ENCODE measurements at regions not wholly inside any gene's neighbourhood (a gene's known extent, or its start where the extent isn't known, plus 50 kb on each side); places are given as distances from the start of the nearest gene placed in this dataset.

GRCh38 chr1:115176189-115176588 is 86.9 kb upstream of the TSPAN2 start:
- TF ChIP-seq CTCF (IDR thresholded peaks at IDR 0.05) (no peak), POLR2A (IDR thresholded peaks at IDR 0.05) (no peak)

All from esophagus squamous epithelium (tissue), 4 donors.